HPDE6-E6E7 (cell line): ENCODE measurements at regions not wholly inside any gene's neighbourhood (a gene's known extent, or its start where the extent isn't known, plus 50 kb on each side); places are given as distances from the start of the nearest gene placed in this dataset.
"Not testable (repeated sequence)": the region's sequence is repeated elsewhere in the genome, so short reads cannot be mapped to it uniquely, and the experiment has no call there.

ENCODE experiments used
- DNase-seq: peaks from one replicate; pipeline ENCODE4 v3.0.0; 2011; ENCODE audit warnings: missing footprints; ENCODE audit errors: extremely low spot score

- DNase-seq = no peak
Measured at GRCh38 chr2:34831096-34831495, 1232.0 kb upstream of the FAM98A start.

- no peak for DNase-seq
Measured at GRCh38 chr2:34828481-34828880, 1229.4 kb upstream of the FAM98A start.

GRCh38 chr2:34827398-34827797, 1228.3 kb upstream of the FAM98A start:
- no peak for DNase-seq

- no peak for DNase-seq
Measured at GRCh38 chr2:34825686-34826085, 1226.6 kb upstream of the FAM98A start.

GRCh38 chr2:34822616-34823015, 1223.5 kb upstream of the FAM98A start:
- no peak for DNase-seq

GRCh38 chr2:34815052-34815741, 1216.1 kb upstream of the FAM98A start:
- DNase-seq = no peak

GRCh38 chr2:34810456-34810855, 1211.4 kb upstream of the FAM98A start:
- DNase-seq = no peak

GRCh38 chr2:34808426-34808825, 1209.3 kb upstream of the FAM98A start:
- DNase-seq = no peak

- peak; percentile 20 for DNase-seq
Measured at GRCh38 chr2:34806891-34807290, 1207.8 kb upstream of the FAM98A start.

- DNase-seq = no peak
Measured at GRCh38 chr2:34806396-34806795, 1207.3 kb upstream of the FAM98A start.

GRCh38 chr2:34799556-34799955, 1200.5 kb upstream of the FAM98A start:
- DNase-seq = no peak

GRCh38 chr2:34795586-34795985, 1196.5 kb upstream of the FAM98A start:
- not testable (repeated sequence) for DNase-seq

GRCh38 chr2:34789169-34789568, 1190.1 kb upstream of the FAM98A start:
- DNase-seq = no peak

- peak; percentile 5 for DNase-seq
Measured at GRCh38 chr2:34787341-34787740, 1188.2 kb upstream of the FAM98A start.

- DNase-seq = no peak
Measured at GRCh38 chr2:34785206-34785785, 1186.2 kb upstream of the FAM98A start.

- DNase-seq = no peak
Measured at GRCh38 chr2:34784701-34785100, 1185.6 kb upstream of the FAM98A start.

- DNase-seq = not testable (repeated sequence)
Measured at GRCh38 chr2:34750742-34751141, 1151.6 kb upstream of the FAM98A start.

- DNase-seq = no peak
Measured at GRCh38 chr2:34747643-34748042, 1148.5 kb upstream of the FAM98A start.

- DNase-seq = no peak
Measured at GRCh38 chr2:34738691-34739090, 1139.6 kb upstream of the FAM98A start.

GRCh38 chr2:34737146-34737545, 1138.0 kb upstream of the FAM98A start:
- DNase-seq = no peak

- no peak for DNase-seq
Measured at GRCh38 chr2:34736482-34736881, 1137.4 kb upstream of the FAM98A start.

- DNase-seq = no peak
Measured at GRCh38 chr2:34734662-34735061, 1135.6 kb upstream of the FAM98A start.

- DNase-seq = no peak
Measured at GRCh38 chr2:34734042-34734441, 1134.9 kb upstream of the FAM98A start.

- no peak for DNase-seq
Measured at GRCh38 chr2:34731292-34731691, 1132.2 kb upstream of the FAM98A start.
